CD4-positive, CD25-positive, alpha-beta regulatory T cell (primary cell): ENCODE measurements at regions not wholly inside any gene's neighbourhood (a gene's known extent, or its start where the extent isn't known, plus 50 kb on each side); places are given as distances from the start of the nearest gene placed in this dataset.
"Not testable (repeated sequence)": the region's sequence is repeated elsewhere in the genome, so short reads cannot be mapped to it uniquely, and the experiment has no call there.

ENCODE experiments used
- ATAC-seq, 2 donors: fragments of 150-1000 bp; cut with Tn5 transposase; one replicate each; pipeline ENCODE4 v1.10.0; 2021; ENCODE audit warnings: low read depth in 2 of 2, moderate number of reproducible peaks in 2 of 2, moderate library complexity in 1 of 2
- DNase-seq, 3 donors: peaks; one replicate each; pipeline versions ENCODE4 v3.0.0 to v3.0.0-alpha.2; 2012 to 2022; ENCODE audit warnings: mixed read lengths in 1 of 3
- H3K27ac ChIP-seq: one replicate; pipeline ENCODE4 v1.7.0; 2013; ENCODE audit warnings: mild to moderate bottlenecking, low read length; ENCODE audit not compliant: insufficient read depth, poor library complexity, severe bottlenecking
- H3K27me3 ChIP-seq: one replicate; pipeline ENCODE4 v1.7.0; 2013; ENCODE audit warnings: low read length; ENCODE audit not compliant: control insufficient read depth, insufficient read depth
- H3K36me3 ChIP-seq: one replicate; pipeline ENCODE4 v1.7.0; 2013; ENCODE audit warnings: mild to moderate bottlenecking, low read length, moderate library complexity; ENCODE audit not compliant: control insufficient read depth, insufficient read depth
- H3K4me1 ChIP-seq: 2 replicates; pipeline ENCODE4 v1.7.0; 2013; ENCODE audit warnings: mild to moderate bottlenecking, low read length; ENCODE audit not compliant: insufficient read depth, control insufficient read depth, poor library complexity, severe bottlenecking
- H3K4me3 ChIP-seq: one replicate; pipeline ENCODE4 v1.7.0; 2013; ENCODE audit warnings: low read depth, mild to moderate bottlenecking, low read length, moderate library complexity
- H3K9me3 ChIP-seq, 2 experiments: 1 replicate in 1 of 2; 2 replicates in 1 of 2; pipeline ENCODE4 v1.7.0; 2013; ENCODE audit warnings: low read length in 2 of 2, mild to moderate bottlenecking in 1 of 2, moderate library complexity in 1 of 2; ENCODE audit not compliant: control insufficient read depth in 2 of 2
- H3K27ac Mint-ChIP-seq, 3 donors: one replicate each; pipeline ENCODE4 v1.8.0; 2020 to 2022; ENCODE audit warnings: mild to moderate bottlenecking in 3 of 3, mixed read lengths in 3 of 3, moderate library complexity in 2 of 3
- H3K27me3 Mint-ChIP-seq: one replicate; pipeline ENCODE4 v1.8.0; 2022; ENCODE audit warnings: mild to moderate bottlenecking, mixed read lengths
- H3K36me3 Mint-ChIP-seq: one replicate; pipeline ENCODE4 v1.8.0; 2020; ENCODE audit warnings: mixed read lengths
- H3K4me1 Mint-ChIP-seq, 4 donors: one replicate each; pipeline ENCODE4 v1.8.0; 2020 to 2022; ENCODE audit warnings: mixed read lengths in 4 of 4, mild to moderate bottlenecking in 1 of 4
- H3K4me3 Mint-ChIP-seq, 4 donors: one replicate each; pipeline ENCODE4 v1.8.0; 2020 to 2022; ENCODE audit warnings: mild to moderate bottlenecking in 4 of 4, mixed read lengths in 4 of 4, moderate library complexity in 3 of 4
- H3K9me3 Mint-ChIP-seq, 7 donors: one replicate each; pipeline ENCODE4 v1.8.0; 2020 to 2022; ENCODE audit warnings: mixed read lengths in 7 of 7, mild to moderate bottlenecking in 3 of 7, moderate library complexity in 2 of 7

GRCh38 chr13:53298396-53298795, 269.8 kb downstream of the OLFM4 start:
- H3K36me3 ChIP-seq, result no peaks in the 10 kb centered on the region
- H3K4me3 ChIP-seq, result no peak overlapping the region
- no peaks in the 10 kb centered on the region for H3K4me1 ChIP-seq
- peaks cover 0 to 8% (median 4%) of the 10 kb centered on the region in 7 donors for H3K9me3 Mint-ChIP-seq
- no peaks in the 10 kb centered on the region for H3K9me3 ChIP-seq
- H3K27ac ChIP-seq, result no peak overlapping the region
- H3K4me3 Mint-ChIP-seq, result no peak overlapping the region
- ATAC-seq (no peak), DNase-seq (no peak)
- H3K27ac Mint-ChIP-seq, result no peak overlapping the region
- no peaks in the 10 kb centered on the region for H3K4me1 Mint-ChIP-seq
- no peaks in the 10 kb centered on the region for H3K27me3 ChIP-seq
- H3K36me3 Mint-ChIP-seq, result no peaks in the 10 kb centered on the region
- no peaks in the 10 kb centered on the region for H3K27me3 Mint-ChIP-seq

GRCh38 chr13:53301449-53301848, 272.8 kb downstream of the OLFM4 start:
- no peaks in the 10 kb centered on the region for H3K4me1 Mint-ChIP-seq
- Histone ChIP-seq H3K4me3 (no peak overlapping the region), H3K27me3 (no peaks in the 10 kb centered on the region), H3K4me1 (no peaks in the 10 kb centered on the region), H3K9me3 (no peaks in the 10 kb centered on the region), H3K36me3 (no peaks in the 10 kb centered on the region), H3K27ac (no peak overlapping the region)
- DNase-seq (no peak), ATAC-seq (no peak)
- no peak overlapping the region for H3K27ac Mint-ChIP-seq
- peaks cover 0 to 9% (median 0%) of the 10 kb centered on the region in 7 donors for H3K9me3 Mint-ChIP-seq
- H3K27me3 Mint-ChIP-seq, result no peaks in the 10 kb centered on the region
- H3K36me3 Mint-ChIP-seq, result no peaks in the 10 kb centered on the region
- H3K4me3 Mint-ChIP-seq, result no peak overlapping the region

GRCh38 chr13:53305419-53305818, 276.8 kb downstream of the OLFM4 start:
- H3K27me3 Mint-ChIP-seq, DNase-seq, H3K27ac Mint-ChIP-seq, H3K27ac ChIP-seq, H3K9me3 ChIP-seq, H3K36me3 Mint-ChIP-seq, H3K4me1 ChIP-seq, H3K27me3 ChIP-seq, ATAC-seq, H3K4me3 Mint-ChIP-seq, H3K4me3 ChIP-seq, H3K4me1 Mint-ChIP-seq, H3K36me3 ChIP-seq: not testable (repeated sequence)
- peaks cover 0 to 12% (median 3%) of the 10 kb centered on the region in 7 donors for H3K9me3 Mint-ChIP-seq

- no peak overlapping the region for H3K4me3 ChIP-seq
- Mint-ChIP-seq H3K9me3 (peaks cover 0 to 8% (median 4%) of the 10 kb centered on the region in 7 donors), H3K27ac (no peak overlapping the region), H3K27me3 (peaks cover 4% of the 10 kb centered on the region), H3K36me3 (no peaks in the 10 kb centered on the region), H3K4me1 (no peaks in the 10 kb centered on the region), H3K4me3 (no peak overlapping the region)
- H3K27me3 ChIP-seq, result no peaks in the 10 kb centered on the region
- no peaks in the 10 kb centered on the region for H3K36me3 ChIP-seq
- no peak overlapping the region for H3K27ac ChIP-seq
- DNase-seq (no peak), ATAC-seq (no peak)
- no peaks in the 10 kb centered on the region for H3K9me3 ChIP-seq
- no peaks in the 10 kb centered on the region for H3K4me1 ChIP-seq
Observed at GRCh38 chr13:53310786-53311185, 282.2 kb downstream of the OLFM4 start.

- ATAC-seq (no peak), DNase-seq (no peak)
- no peak overlapping the region for H3K4me3 Mint-ChIP-seq
- no peak overlapping the region for H3K27ac Mint-ChIP-seq
- no peaks in the 10 kb centered on the region for H3K36me3 ChIP-seq
- no peak overlapping the region for H3K27ac ChIP-seq
- no peaks in the 10 kb centered on the region for H3K4me1 Mint-ChIP-seq
- no peaks in the 10 kb centered on the region for H3K9me3 ChIP-seq
- no peaks in the 10 kb centered on the region for H3K36me3 Mint-ChIP-seq
- H3K4me3 ChIP-seq, result no peak overlapping the region
- H3K27me3 ChIP-seq, result no peaks in the 10 kb centered on the region
- peaks cover 3% of the 10 kb centered on the region for H3K27me3 Mint-ChIP-seq
- no peaks in the 10 kb centered on the region for H3K4me1 ChIP-seq
- peaks cover 0 to 8% (median 4%) of the 10 kb centered on the region in 7 donors for H3K9me3 Mint-ChIP-seq
Observed at GRCh38 chr13:53311561-53311960, 282.9 kb downstream of the OLFM4 start.

GRCh38 chr13:53321296-53321801, 292.7 kb downstream of the OLFM4 start:
- no peak overlapping the region for H3K4me3 Mint-ChIP-seq
- DNase-seq (no peak), ATAC-seq (no peak)
- peaks cover 0 to 9% (median 4%) of the 10 kb centered on the region in 7 donors for H3K9me3 Mint-ChIP-seq
- Histone ChIP-seq H3K4me3 (no peak overlapping the region), H3K4me1 (no peaks in the 10 kb centered on the region), H3K27ac (no peak overlapping the region), H3K36me3 (no peaks in the 10 kb centered on the region), H3K9me3 (no peaks in the 10 kb centered on the region), H3K27me3 (no peaks in the 10 kb centered on the region)
- no peaks in the 10 kb centered on the region for H3K36me3 Mint-ChIP-seq
- H3K4me1 Mint-ChIP-seq, result no peaks in the 10 kb centered on the region
- H3K27ac Mint-ChIP-seq, result no peak overlapping the region
- no peaks in the 10 kb centered on the region for H3K27me3 Mint-ChIP-seq

GRCh38 chr13:53324656-53325055, 296.0 kb downstream of the OLFM4 start:
- H3K9me3 Mint-ChIP-seq, result peaks cover 0 to 5% (median 1%) of the 10 kb centered on the region in 7 donors
- Histone ChIP-seq H3K27me3 (no peaks in the 10 kb centered on the region), H3K4me1 (no peaks in the 10 kb centered on the region), H3K9me3 (no peaks in the 10 kb centered on the region), H3K27ac (no peak overlapping the region), H3K4me3 (no peak overlapping the region), H3K36me3 (no peaks in the 10 kb centered on the region)
- no peak overlapping the region for H3K4me3 Mint-ChIP-seq
- H3K27me3 Mint-ChIP-seq, result no peaks in the 10 kb centered on the region
- DNase-seq (no peak), ATAC-seq (no peak)
- H3K27ac Mint-ChIP-seq, result no peak overlapping the region
- H3K4me1 Mint-ChIP-seq, result no peaks in the 10 kb centered on the region
- H3K36me3 Mint-ChIP-seq, result no peaks in the 10 kb centered on the region

GRCh38 chr13:53326716-53327115, 298.1 kb downstream of the OLFM4 start:
- Histone ChIP-seq H3K36me3 (no peaks in the 10 kb centered on the region), H3K4me3 (no peak overlapping the region), H3K9me3 (no peaks in the 10 kb centered on the region), H3K27me3 (no peaks in the 10 kb centered on the region), H3K4me1 (no peaks in the 10 kb centered on the region), H3K27ac (no peak overlapping the region)
- Mint-ChIP-seq H3K36me3 (no peaks in the 10 kb centered on the region), H3K4me3 (no peak overlapping the region), H3K9me3 (peaks cover 0 to 5% (median 3%) of the 10 kb centered on the region in 7 donors), H3K27ac (no peak overlapping the region), H3K4me1 (no peaks in the 10 kb centered on the region), H3K27me3 (peaks cover 4% of the 10 kb centered on the region)
- ATAC-seq, result no peak
- DNase-seq, result no peak
